Upper lobe of left lung (tissue), 4 donors: ENCODE measurements at regions not wholly inside any gene's neighbourhood (a gene's known extent, or its start where the extent isn't known, plus 50 kb on each side); places are given as distances from the start of the nearest gene placed in this dataset.

Experiments used
- CTCF ChIP-seq, 6 experiments: fragments of 450-650 bp in 4 of 6; fragments of 200-600 bp in 2 of 6; sonication (generic) in 2 of 6; IDR thresholded peaks; one replicate each; pipeline ENCODE4 v1.5.1; 2016 to 2019; ENCODE audit warnings: antibody characterized with exemption in 6 of 6
- POLR2A ChIP-seq, 4 donors: fragments of 450-650 bp; IDR thresholded peaks; one replicate each; pipeline ENCODE4 v1.5.1; 2016 to 2017; ENCODE audit warnings: antibody characterized with exemption in 4 of 4, mild to moderate bottlenecking in 2 of 4
- POLR2AphosphoS5 ChIP-seq, 2 donors: sonication (generic); formaldehyde crosslinking; IDR thresholded peaks; one replicate each; pipeline ENCODE4 v1.5.1; 2017; ENCODE audit warnings: antibody characterized with exemption in 2 of 2

GRCh38 chrX:40177117-40177430 lies 79.3 kb upstream of the BCOR start:
- no peak for TF ChIP-seq POLR2A (IDR thresholded peaks at IDR 0.05)
- peak in 1 of 6 experiments; percentile 40 for TF ChIP-seq CTCF (IDR thresholded peaks at IDR 0.05)
- no peak for TF ChIP-seq POLR2AphosphoS5 (IDR thresholded peaks at IDR 0.05)
